ENCODE measurements at regions not wholly inside any gene's neighbourhood (a gene's known extent, or its start where the extent isn't known, plus 50 kb on each side); places are given as distances from the start of the nearest gene placed in this dataset.

DNA sequence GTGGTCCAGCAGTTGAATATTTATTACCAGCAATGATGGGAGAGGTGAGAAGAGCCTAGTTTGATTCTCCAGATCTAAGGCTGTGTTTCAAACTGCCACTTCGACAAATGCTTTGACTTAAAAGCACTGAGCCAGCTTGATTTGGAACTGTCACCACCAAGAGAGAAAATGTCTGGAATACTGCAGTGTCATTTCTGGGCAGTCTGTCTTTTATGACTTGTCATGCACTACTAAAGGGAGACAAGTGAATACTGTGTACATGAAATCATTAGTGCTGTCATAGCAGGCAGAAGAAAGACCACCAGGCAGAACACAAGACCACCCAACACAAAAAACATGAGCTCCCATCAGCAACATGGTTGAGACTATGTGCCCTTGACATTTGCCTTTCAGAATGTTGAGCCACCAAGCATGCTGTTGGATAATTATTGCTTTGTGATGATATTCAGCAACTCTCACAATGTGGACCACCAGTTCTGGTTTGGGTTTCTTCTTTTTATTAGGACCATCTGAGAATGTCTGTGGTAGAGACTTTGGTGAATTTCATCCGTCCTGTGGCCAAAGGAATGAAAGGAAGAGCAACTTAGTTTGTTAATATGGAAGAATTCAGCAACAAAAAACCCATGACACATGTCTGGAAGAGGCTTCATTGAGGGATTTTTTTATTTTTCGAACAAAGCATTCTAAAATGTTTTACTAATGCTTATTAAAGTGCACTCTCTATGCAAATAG, 125.8 kb downstream of the NTMT2 start:
- DNase-seq (ENCODE audit: low read depth) = no peak

DNA sequence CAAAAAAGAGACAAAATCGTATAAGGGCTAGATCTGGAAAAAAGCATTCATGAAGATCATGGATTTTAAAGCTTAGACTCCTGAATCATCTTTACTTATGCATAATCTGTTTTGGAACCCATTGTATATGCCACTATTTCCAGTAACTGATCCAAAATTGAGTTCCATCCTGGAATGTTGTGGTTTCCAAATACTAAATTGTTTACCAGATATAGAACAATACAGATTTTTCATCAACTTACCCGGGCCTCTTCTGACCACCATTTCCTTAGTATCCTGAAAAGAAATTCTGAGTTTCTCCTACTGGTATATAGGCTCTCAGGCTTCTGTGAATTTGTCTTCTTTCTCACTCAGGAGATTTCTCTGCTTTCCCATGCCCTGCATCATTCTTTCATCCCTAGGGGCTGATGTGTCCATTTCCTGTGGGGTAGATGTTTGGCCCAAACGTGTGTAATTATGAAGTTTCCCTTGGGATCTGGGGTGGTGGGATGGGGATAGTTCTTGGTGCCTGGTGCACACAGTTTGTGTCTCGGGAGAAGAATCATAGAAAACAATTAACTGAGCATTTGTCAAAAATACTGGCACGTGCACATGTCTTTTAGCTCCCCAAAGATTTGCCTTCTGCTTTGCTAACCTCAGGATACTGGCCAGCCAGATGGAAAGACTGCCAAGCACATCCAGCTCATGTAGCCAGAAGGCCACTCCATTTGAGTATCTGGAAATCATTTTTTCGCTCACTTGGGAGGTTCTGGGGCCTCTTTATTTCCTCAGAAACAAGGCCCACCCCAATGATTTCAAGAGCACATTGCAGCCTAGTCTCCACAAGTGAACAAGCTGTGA, 127.8 kb downstream of the NTMT2 start:
- DNase-seq (ENCODE audit: low read depth) = no peak

DNA sequence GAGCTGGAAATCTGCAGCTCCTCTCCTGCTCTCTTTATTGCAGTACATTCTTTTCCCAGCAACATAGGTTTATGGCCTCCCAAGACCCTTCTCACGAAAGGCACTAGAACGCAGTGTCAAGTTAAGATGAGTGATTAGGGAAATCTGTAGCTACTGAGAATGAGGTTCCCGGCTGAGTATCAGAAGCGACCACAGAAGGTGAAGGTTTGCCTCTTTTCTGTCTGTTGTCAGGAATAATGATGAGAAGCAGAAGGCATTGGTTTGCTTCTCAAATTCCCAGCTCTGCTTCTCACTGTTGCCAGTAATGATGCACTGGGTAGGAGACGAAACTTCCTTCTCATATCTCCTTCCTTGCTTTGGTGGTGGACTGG, 128.4 kb downstream of the NTMT2 start:
- no peak for DNase-seq (ENCODE audit: low read depth)

DNA sequence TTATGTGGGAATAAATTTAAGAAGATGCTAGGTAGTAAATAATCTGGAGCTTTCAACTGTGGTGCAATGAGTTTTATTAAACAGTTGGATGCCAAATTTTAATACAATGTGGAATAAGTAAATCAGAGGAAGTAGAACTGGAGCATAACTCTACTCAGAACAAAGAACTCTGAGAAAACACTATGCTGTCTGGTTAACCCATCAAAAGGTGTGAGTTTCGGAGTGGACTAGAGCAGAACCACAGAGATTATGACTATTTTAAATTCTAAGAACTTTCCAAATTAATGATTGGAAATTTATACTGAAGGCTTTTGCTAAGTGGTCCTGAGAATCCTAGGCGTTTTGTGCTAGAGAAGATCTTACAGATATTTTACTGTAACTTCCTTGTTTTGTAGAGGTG, 132.2 kb downstream of the NTMT2 start:
- no peak for DNase-seq (ENCODE audit: low read depth)

DNA sequence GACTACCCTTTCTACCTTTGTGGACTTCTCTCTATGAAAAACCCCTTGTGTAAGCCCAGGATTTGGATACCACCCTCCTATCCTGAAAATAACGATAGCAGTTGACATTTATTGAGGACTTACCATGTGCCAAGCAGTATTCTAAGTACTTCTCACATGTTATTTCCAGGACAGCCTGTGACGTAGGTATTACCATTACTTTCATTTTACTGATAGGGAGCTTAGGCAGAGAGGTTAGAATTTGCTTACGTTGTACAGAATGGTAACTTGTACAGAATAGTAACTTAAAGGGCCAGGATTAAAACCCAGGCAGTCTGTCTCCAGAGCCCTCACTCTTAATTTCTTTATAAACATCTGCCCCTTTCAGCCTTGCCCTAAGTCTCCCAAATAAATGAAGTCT, 138.3 kb downstream of the NTMT2 start:
- no peak for DNase-seq (ENCODE audit: low read depth)

DNA sequence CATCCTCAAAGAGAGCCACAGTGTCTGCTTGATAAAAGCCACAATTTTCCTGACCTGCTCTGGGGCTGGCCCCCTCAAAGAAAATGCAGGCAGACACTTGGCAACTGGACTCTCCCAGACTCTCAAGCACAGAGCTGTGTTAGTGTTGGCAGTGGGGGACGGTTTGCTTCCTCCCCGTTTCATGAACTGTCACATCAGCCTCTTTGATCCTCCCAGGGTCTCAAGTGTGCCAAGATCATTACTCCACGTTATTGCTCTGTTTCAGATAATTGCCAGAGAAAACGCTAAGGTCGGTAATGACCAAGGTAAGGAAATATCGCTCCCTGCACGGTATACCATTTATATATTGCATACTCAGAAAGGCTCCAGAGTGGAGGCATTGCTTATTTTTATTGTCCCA, 138.8 kb downstream of the NTMT2 start:
- DNase-seq (ENCODE audit: low read depth) = no peak

DNA sequence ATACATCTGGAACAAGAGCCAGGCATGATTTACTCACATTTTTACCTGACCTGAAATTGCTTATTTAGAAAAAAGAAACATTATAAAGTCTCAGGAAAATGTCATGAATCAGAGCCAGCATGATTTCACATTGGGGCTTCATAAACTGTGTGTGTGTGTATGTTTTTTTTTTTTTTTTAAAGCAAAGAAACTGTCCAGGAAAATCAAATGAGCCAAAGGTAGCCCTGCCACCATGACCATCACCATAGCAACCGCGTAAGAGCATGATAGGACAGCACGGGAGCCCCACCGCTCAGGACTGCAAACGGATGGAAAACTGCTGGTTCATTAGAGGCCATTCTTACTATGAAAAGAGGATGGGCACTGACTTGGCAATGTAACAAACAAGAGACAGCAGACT, 139.2 kb downstream of the NTMT2 start:
- DNase-seq (ENCODE audit: low read depth) = no peak

DNA sequence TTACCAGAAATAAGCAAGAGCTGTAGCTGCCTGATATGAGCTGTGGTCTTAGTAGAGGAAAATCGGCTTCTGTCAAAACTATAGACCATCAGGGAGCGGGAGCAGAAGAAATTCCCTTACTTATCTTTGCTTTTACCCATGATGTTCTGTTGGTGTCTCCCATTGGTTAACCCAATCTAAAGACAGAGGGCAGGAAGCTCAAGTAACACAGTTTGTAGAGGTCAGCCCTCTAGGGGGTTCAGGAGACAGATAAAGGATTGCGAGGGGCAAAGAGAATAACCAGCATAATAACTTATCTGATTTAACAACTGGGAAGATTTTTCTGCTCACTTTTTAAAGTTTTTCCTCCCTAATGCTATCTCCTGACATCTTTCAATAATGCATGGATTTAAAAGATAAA, 142.4 kb downstream of the NTMT2 start:
- DNase-seq (ENCODE audit: low read depth) = no peak

DNA sequence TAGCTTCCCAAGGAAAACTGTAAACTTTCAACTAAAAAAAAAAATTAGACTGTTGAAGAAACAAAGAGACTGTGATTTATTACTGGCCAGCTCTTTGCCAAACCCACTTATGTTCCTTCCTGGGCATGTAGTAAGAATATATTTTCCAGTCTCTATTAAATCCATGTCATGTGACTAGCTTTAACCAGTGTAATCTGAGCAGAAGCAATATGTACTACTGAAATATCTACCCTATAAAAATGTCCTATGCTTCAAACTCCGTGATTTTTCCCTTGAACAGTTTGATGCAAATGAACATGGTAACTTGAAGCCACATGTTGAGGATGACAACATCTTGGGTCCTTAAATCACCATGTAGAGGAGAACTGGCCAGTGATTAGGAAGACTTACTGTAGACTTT, 144.5 kb downstream of the NTMT2 start:
- no peak for DNase-seq (ENCODE audit: low read depth)

DNA sequence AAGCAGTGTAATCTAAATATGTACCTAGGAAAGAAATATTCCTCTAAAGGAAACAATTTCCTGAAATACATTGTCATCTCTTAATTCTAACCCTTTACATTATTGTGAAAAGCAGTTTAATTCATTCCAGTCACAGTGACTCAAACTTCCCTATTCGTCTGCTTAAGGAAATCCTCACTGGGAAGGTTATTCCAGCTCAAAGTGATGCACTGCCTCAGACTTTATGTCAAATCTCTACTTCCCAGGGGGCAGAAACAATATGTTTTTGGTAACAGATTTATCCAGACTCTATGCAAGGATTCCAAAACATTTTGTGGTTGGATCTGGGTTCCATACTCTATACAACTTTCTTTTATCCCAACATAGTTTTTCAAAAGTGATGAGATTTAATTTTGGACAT, 145.2 kb downstream of the NTMT2 start:
- DNase-seq (ENCODE audit: low read depth) = no peak

DNA sequence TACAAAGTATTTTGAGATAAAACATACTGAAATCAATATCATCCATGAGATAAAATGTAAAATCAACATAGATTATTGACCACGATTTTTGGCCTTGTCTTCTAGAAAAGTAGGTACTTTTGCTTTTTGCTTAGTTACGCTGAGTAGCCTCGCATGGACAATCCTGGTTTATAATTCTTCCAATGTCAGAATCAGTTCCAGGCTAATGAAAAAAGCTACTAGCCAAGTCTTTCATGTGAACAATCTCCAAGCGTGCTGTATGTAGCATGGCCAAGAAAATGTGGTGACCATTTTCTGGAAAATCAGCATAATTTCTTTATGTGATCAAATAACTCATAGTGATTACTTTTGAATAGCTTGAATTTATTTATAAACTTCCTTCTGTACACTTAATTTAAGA, 145.8 kb downstream of the NTMT2 start:
- no peak for DNase-seq (ENCODE audit: low read depth)

DNA sequence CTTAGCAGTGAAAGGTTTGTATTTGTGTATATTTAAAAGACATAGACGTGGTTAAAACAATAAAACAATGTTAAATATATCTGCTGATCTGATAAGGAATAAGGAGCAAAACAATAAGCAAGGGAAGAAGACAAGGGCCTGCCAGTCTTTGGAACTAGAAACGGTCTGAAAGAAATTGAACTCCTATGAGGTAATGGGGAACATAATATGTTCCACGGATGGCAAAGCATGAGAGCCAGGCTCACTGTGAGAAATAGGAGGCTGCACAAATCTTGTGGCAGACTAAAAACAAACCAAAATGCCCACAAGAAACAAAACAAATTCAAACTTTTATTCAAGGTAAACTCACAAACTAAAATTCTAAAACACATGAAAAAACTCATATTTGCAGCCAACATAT, 150.5 kb downstream of the NTMT2 start:
- DNase-seq (ENCODE audit: low read depth) = no peak

DNA sequence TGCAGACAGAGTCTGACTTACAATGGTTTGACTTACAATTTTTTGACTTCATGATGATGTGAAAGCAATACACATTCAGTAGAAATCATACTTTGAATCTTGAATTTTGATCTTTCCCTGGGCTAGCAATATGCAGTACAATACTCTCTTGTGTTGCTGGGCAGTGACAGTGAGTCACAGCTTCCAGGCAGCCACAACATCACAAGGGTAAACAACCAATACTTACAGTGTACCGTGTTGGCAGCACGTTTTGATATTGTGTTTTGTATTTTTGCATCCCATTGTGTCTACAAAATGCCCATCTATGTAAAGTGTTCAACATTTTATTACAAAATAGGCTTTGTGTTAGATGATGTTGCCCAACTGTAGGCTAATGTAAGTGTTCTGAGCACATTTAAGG, 150.9 kb downstream of the NTMT2 start:
- DNase-seq (ENCODE audit: low read depth) = no peak

DNA sequence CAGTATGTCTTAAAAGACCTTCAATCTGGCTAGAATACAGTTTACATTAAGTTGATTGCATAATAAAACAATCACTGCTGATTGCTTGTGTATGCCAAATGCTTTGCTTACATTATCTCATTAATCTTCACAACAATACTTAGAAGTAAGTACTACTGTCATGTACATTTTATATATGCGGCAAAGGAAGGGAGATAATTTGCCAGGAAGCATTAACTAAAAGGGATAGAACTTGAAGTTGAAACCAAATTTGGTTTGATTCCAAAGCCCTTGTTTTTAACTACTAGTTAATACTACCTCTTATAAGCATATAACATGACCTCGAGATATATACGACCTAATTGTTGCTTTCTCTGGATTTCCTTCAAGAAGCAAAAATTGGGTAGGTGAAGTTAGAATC, 155.8 kb downstream of the NTMT2 start:
- DNase-seq (ENCODE audit: low read depth) = no peak

DNA sequence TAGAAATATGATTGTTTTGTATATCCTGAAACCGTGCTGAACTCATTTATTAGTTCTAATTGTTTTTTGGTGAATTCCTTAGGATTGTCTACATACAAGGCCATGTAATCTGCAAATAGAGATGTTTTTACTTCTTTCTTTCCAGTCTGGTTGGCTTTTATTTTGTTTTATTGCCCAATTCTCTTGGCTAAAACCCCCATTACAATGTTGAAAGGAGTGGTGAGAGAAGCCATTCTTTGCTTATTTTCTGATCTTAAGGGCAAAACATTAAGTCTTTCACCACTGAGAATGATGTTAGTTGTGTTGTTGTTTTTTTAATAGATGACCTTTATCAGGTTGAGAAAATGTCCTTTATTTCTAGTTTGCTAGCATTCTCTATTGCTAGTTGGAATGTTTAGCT, 157.3 kb downstream of the NTMT2 start:
- no peak for DNase-seq (ENCODE audit: low read depth)

DNA sequence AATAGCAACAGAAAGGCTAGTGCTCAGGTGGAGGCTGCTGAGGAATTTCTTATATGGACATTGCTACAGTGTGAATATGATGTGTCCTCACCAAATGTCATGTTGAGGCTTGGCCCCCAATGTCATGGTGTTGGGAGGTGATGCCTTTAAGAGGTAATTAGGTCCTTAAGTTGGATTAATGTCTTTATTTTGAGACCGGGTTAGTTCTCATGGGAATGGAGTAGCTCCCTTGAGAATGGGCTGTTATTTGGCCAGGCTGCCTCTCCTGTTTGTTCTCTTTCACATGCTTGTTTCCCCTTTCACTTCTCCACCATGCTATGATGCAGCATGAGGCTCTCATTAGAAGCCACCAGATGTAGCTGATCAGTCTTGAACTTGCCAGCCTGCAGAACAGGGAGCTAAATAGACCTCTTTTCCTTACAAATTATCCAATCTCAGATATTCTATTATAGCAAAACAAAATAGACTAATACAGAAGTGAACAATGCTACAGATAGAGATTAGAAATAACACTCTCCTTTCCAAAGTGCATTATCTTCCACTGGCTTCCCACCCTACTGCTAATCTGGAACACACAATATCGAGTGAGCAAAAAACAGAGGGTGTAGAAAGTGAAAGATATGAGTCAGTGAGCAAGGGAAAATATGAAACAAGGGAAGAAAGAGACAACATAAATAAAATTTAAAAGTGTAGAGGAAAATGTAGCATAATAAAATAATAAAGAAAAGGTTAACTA, 160.2 kb downstream of the NTMT2 start:
- no peak for DNase-seq (ENCODE audit: low read depth)

DNA sequence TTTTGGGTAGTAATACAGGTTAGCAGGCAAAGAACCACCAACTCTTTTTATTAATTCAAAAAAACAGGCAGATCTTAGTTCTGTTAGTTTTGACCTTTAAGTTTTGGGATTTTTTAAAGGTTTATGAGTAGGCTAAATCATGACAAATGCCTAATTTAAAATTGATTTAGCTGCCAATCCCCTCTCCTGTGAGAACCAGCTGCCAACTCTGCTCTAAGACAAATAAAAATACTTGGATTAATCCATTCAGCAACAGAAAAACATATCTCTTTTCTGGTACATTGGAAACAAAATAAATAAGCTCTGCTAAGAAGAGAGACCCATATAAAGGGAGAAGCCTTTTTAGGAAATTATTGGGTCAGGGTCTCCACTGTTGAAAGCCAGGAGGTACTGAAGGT, 160.8 kb downstream of the NTMT2 start:
- DNase-seq (ENCODE audit: low read depth) = no peak

DNA sequence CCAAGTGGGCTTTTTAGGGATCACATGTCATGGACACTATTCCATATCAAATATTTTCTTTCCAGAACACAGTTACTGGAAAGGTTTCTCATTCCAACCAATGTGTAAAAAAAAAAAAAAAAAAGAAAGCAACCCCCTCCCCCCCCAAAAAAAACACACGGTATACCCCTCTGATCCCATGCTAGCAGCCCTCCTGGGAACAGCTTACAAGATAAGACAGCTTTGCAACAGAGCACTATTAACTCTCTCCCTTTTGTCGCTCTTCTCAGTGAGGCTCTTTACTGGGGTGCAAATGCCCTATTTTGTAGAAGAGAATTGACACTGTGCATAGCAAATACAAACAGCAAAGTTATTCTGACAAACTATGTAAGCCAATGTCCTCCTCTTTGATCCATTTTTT, 161.2 kb downstream of the NTMT2 start:
- DNase-seq (ENCODE audit: low read depth) = no peak

DNA sequence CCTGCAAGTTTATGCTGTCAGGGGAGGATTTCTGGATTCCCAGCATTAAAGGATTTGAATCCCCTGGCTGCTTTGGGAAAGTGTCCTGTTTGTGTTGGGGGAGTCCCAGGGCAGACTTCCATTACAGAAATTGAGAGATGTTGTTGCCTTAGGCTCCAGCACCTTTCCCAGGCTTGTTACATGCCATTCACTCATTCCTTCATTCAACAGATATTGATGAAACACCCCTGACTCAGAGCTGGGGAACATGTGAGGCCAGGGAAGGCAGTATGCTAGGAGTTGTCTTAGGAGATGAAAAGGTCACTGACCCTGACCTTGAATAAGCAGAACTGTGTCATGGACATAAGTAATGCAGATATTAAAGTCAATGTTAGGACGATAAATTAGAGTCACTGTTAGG, 161.7 kb downstream of the NTMT2 start:
- no peak for DNase-seq (ENCODE audit: low read depth)

DNA sequence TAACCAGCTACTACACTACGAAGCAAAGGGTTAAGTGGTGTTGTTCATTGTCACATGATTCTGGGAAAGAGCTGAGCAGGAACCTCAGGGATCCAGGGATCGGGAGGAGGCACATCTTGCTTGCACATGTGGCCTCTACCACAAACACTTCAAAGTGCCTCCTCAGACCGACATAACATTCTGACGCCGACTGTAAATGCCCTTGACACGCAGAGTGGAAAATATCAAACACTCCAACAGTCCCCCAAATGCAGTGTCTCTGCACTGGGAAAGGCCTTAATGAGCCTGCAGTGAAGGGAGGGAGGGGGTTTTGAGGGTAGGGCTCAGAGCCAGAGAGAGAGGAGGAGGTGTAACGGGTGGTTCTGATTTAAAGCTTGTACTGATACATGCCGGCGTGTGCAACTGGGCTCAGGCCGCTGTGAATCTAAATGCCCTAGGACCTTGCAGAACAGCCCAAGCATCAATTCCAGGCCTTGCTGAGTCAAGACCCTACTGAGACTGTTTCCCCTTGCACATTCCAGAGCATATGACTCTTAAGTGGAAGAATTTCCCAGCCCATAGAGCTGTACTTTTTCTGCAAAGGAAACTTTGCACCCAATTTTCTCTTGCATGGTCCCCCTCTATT, 163.7 kb downstream of the NTMT2 start:
- no peak for DNase-seq (ENCODE audit: low read depth)

DNA sequence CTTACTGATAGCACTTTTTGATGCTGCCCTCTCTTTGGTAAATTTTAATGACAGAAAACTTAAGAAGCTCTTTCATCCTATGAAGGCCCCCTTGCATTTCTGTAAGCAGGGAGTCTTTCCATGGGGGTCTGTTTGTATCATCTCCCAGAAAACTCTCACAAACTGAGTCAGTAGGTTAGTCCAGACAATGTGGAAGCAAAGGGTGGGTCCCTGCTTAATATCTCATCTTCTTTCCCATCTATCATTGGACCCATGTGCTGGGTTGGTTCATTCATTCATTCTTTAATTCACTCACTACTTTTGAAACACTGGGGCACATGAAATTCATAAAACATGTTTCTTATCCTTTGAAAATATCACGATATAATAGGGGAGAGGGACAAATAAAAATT, 164.3 kb downstream of the NTMT2 start:
- DNase-seq (ENCODE audit: low read depth) = no peak

DNA sequence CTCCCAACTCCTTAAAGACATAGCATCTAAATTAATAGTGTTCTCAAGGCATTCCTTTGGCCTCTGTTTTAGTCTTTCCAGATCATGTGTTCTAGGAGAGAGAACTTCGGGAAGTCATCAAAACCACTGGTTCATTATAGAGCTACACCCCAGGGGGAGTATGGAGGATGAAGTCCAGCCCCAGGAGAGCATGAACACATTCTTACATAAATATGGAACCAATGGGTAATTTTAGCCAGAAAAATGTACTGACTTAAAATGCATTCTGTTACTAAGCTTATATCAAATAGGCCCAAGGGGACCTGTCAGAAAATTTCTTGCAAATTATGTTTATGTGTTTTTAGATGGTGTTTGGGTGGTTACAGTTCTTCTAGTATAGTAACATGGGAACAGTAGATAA, 165.2 kb downstream of the NTMT2 start:
- DNase-seq (ENCODE audit: low read depth) = no peak

DNA sequence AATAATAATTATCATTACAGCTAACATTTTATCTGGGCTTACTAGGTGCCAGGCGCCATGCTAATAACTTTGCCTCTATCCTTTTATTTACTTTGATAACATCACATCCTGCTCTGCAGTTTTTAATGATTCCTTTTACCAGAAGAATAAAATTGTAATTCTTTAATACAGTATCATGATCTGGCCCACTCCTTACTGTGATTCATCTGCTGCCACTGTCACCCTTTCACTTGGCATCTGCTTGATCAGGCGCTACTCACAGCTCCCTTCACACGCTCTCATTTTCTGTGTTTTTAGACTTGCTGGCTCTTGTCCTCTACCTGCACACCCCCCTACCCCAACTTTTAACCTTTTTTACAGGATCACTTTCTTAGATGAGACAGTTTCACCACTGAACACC, 167.5 kb downstream of the NTMT2 start:
- DNase-seq (ENCODE audit: low read depth) = no peak
